Right kidney (tissue), 1 donor: ENCODE measurements at regions not wholly inside any gene's neighbourhood (a gene's known extent, or its start where the extent isn't known, plus 50 kb on each side); places are given as distances from the start of the nearest gene placed in this dataset.
"Not testable (repeated sequence)": the region's sequence is repeated elsewhere in the genome, so short reads cannot be mapped to it uniquely, and the experiment has no call there.

Experiments
- DNase-seq: peaks from one replicate; pipeline ENCODE4 v3.0.0-alpha.2; 2016

GRCh38 chr5:119694284-119694683 is 64.9 kb downstream of the FAM170A start:
- no peak for DNase-seq

- DNase-seq = no peak
Measured at GRCh38 chr5:119706049-119706448, 76.7 kb downstream of the FAM170A start.

- DNase-seq = no peak
Measured at GRCh38 chr5:119708076-119708790, 78.9 kb downstream of the FAM170A start.

DNA sequence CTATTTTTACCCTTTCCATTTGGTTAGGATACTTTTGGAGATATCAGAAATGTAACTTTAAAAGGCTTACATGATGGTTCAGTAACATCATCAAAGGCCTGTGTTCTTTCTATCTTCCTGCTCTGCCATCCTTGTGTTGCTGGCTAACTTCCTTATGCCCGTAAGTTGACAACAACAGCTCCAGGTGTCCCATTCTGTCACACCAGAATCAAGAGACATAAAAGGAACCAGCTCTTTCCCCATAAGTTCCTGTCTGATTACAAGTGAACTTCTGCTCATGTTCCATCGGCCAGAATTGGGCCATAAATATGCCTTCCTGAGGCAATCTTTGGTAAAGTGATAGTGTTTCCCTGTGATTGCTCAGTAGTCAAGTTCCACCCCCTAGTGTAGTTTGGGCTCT is 92.4 kb downstream of the FAM170A start:
- DNase-seq = no peak

DNA sequence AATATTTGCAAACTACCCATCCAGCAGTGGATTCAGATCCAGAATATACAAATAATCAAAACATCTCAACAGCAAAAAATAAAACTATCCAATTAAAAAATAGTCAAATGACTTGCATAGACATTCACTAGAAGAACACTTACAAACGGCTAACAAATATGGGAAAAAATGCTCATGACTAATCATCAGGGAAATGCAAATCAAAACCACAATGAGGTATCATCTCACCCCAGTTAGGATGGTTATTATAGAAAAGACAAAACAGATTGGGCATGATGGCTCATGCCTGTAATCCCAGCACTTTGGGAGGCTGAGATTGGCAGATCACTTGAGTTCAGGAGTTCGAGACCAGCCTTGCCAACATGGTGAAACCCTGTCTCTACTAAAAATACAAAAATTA is 95.9 kb downstream of the FAM170A start:
- not testable (repeated sequence) for DNase-seq

DNA sequence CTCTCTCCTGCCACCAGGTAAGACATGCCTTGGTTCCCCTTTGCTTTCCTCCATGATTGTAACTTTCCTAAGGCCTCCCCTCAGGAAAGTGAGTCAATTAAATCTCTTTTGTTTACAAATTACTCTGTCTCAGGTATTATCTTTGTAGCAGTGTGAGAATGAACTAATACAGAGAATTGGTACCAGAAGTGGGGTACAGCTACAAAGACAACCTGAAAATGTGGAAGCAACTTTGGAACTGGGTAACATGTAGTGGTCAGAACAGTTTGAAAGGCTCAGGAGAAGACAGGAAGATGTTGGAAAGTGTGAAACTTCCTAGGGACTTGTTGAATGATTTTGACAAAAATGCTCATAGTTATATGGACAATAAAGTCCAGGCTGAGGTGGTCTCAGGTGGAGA is 97.2 kb downstream of the FAM170A start:
- no peak for DNase-seq

- DNase-seq = no peak
Measured at GRCh38 chr5:119740225-119740624, 110.9 kb downstream of the FAM170A start.

- DNase-seq = no peak
Measured at GRCh38 chr5:119741691-119742090, 112.3 kb downstream of the FAM170A start.

GRCh38 chr5:119742311-119742710 is 113.0 kb downstream of the FAM170A start:
- DNase-seq = no peak

DNA sequence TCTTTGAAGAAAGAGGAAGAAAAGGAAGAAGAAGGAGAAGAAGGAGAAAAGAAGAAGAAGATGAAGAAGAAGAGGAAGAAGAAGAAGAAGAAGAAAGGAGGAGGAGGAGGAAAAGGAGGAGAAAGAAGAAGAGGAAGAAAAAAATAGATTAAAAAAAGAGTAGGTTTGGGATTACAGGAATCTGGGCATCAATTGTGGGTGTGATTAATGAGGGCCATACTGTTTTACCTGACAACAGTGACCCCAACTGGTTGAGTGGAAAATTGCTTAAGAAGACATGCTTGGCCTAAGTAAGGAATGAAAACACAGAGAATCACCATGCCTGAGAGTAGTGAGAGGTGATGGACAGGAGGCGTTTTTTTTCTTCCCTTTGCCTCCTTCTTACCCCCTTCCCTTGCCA is 114.6 kb downstream of the FAM170A start:
- DNase-seq = no peak

DNA sequence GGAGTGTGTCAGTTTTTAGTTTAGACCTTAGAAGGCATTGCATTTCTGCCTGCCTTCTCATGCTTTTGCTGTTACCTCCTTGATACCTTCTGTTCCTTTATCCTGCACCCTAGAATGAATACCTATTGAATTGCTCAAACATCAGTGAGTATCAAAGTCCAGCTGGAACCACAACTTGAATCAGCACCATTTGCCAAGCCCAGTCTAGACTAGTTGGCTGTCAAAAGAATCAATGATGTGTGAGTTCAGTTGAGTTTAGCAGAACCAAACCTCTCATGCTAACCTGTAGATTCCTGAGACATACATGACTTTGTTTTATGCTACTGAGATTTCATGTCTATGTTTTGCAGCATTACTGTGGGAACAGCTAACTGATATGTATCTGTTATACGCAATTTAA is 116.6 kb downstream of the FAM170A start:
- DNase-seq = no peak

- no peak for DNase-seq
Measured at GRCh38 chr5:119746984-119747383, 117.6 kb downstream of the FAM170A start.

- no peak for DNase-seq
Measured at GRCh38 chr5:119750887-119751733, 121.8 kb downstream of the FAM170A start.

DNA sequence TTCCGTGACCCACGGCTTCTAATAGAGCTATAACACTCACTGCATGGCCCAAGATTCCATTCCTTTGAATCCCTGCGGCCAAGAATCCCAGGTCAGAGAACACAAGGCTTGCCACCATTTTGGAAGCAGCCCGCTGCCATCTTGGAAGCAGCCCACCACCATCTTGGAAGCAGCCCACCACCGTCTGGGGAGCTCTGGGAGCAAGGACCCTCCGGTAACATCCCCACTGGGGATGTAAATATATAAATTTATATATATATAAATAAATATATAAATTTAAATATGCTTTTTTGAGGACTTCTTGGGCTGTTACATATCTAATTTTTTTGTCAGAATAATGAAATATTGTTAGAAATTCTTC is 122.4 kb downstream of the FAM170A start:
- DNase-seq = no peak

DNA sequence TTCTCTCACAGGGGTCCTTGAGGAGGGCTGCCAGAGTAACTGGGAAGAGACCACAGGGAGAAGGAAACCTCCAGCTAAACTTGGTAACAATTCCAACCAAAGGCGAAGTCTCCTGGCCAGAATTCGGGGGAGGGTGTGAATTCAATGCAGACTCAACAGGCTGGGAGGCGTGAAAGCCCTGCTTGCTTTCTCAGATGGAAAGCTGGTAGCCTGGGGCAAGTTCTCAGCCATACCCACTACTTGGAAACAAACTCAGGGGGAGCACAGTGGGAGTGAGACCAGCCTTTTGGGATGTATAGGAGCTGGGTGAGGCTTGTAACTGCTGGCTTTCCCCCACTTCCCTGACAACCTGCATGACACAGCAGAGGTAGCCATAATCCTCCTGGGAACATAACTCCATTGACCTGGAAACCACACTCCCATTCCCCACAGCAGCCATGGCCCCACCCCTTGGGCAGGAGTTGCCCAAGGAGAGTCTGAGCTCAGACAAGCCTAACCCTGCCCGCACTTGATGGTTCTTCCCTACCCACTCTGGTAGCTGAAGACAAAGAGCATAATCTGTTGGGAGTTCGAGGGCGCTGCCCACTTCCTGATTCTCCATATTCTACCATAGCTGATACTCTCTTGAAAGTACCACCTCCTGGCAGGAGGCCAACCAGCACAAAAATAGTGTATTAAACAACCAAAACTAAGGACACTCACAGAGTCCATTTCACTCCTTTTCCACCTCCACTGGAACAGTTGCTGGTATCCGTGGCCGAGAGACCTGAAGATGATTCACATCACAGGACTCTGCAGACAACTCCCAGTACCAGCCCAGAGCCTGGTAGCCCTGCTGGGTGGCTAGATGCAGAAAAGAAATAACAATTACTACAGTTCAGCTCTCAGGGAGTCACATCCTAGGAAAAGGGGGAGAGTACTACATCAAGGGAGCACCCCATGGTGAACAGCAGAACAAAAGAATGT is 123.8 kb downstream of the FAM170A start:
- no peak for DNase-seq

GRCh38 chr5:119754825-119755224 is 125.5 kb downstream of the FAM170A start:
- not testable (repeated sequence) for DNase-seq

DNA sequence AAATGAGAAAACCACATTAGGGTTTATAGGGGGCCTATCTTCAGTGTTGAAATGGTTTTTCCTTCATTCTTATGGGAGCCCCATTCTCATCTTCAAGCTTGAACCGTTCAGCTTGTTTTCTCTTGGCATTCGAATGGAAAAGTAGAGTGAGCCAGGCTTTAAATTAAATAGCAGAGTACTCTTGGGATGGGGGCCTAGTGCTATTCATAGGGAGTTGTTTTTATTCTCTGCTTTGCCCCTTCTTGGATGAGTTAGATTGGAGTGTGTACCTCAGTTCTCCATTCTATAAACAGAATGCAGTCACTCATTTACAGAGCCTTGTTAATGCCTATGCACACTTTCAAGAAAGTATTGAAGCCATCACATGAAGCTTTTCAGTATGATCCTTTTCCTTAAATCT is 127.9 kb downstream of the FAM170A start:
- DNase-seq = no peak

GRCh38 chr5:119769695-119770693 is 140.6 kb downstream of the FAM170A start:
- not testable (repeated sequence) for DNase-seq

DNA sequence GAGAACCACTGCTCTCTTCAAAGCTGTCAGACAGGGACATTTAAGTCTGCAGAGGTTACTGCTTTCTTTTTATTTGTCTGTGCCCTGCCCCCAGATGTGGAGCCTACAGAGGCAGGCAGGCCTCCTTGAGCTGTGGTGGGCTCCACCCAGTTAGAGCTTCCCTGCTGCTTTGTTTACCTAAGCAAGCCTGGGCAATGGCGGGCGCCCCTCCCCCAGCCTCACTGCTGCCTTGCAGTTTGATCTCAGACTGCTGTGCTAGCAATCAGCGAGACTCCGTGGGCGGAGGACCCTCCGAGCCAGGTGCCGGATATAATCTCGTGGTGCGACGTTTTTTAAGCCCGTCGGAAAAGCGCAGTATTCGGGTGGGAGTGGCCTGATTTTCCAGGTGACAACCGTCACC is 150.8 kb downstream of the FAM170A start:
- DNase-seq = not testable (repeated sequence)

DNA sequence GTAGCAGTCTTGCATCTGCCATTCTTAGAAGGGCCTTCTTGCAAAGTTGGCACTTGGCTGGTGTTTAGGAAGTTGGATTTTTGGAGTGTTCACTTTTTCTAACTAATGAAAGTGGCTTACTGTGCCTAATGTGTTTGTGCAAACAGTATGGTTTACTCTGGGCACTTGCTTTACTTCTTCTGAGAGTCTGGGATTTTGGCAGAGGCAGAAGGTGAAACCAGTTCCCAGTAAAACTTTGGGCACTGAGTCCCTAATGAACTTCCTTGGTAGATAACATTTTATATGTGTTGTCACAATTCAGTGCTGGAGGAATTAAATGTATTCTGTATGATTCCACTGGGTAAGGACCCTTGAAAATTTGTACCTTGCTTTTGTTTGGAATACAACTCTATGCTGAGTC is 155.7 kb downstream of the FAM170A start:
- no peak for DNase-seq

DNA sequence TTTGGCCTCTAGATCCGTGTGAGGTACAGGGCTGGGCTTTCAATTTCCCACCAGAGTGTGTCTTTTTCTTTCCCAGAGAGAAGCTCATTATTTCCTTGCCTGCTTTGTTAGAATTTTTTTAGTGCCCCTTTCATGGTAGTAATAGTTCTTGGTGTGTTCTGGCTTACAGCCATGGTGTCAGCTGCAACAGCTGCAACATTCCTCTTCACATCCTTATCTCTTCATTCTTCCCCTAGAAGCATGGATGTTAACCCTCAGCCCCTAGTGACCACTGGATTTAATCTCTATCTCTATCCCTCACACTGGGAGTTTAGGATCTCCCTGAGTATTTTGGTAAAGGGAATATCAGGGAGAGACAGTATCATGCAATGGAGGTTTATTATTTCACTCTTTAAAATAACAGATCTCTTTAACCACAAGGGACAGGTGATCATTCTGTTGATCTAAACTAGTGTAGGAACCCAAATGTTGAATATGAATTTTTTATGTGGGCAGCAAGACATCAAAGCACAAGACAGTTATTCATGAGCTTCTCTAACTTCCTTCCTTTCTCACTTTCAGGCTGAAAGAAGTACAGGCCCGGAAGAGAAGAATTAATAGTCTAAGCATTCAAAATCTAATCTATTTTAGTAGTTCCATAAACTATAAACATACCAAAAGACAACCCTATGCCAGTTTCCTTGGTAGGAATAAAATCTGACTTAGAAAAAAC is 160.2 kb downstream of the FAM170A start:
- DNase-seq = no peak
